ENCODE measurements at regions not wholly inside any gene's neighbourhood (a gene's known extent, or its start where the extent isn't known, plus 50 kb on each side); places are given as distances from the start of the nearest gene placed in this dataset.
"Not testable (repeated sequence)": the region's sequence is repeated elsewhere in the genome, so short reads cannot be mapped to it uniquely, and the experiment has no call there.

DNA sequence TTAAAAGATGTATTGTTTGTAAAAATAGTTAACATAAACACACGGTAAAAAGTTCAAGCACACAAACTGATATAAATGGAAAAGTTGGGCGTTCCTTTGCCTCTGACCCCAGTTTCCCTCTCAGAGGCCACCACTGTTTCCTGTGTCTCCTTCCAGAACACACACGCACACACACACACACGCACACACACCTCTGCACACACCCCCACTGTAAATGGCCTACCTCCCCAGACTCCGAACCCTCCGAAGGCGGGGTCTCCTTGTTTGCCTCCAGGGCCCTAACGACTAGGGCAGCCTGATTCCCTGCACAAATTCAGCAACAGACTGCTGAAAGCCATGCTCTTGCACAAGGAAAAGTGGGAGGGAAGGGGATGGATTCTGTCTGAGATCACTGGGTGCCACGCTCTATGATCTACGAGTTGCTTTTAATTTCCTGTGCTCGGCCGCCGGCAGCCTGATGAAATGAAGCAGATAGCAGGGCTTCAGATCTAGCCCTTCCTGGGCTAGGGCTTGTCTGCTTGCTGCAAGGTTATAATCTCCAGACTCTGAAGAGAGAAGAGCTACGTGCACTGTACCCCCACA lies 184.0 kb upstream of the IL12B start:
- no peak for TF ChIP-seq POLR2AphosphoS5 (IDR thresholded peaks at IDR 0.05; ENCODE audit: low read depth, low read length)
- TF ChIP-seq POU2F2 (IDR thresholded peaks at IDR 0.05; ENCODE audit: low read depth, low read length) = no peak
- TF ChIP-seq TAF1 (IDR thresholded peaks at IDR 0.05; ENCODE audit: low read depth, low read length) = no peak
- TF ChIP-seq POLR2A (IDR thresholded peaks at IDR 0.05; ENCODE audit: low read depth, low read length) = no peak
- no peak for TF ChIP-seq SPI1 (IDR thresholded peaks at IDR 0.05; ENCODE audit: low read depth, low read length)
- TF ChIP-seq PAX5 (IDR thresholded peaks at IDR 0.05; ENCODE audit: insufficient read depth, low read length, severe bottlenecking) = no peak
- DNase-seq (ENCODE audit: insufficient read length, low spot score) = no peak
- FAIRE-seq = no peak

DNA sequence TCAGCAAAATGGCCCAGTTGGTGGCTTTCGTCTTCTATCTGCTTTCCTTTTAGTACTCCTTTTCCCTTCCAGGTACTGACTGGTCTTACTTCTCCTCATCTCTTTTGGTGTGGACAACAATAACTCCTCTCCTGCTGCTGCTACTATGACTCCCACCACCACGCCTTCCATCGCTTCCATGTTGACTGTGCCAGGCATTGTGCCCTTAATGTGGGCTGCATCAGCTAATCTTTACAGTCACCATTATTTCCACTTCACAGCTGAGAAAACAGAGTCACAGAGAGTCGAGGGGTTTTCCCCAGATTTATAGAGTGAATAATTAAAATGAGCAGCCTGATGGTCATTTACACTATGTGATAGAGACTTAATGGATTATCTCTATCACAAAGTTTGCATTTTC lies 184.9 kb upstream of the IL12B start:
- DNase-seq (ENCODE audit: insufficient read length, low spot score) = no peak
- TF ChIP-seq POLR2A (IDR thresholded peaks at IDR 0.05; ENCODE audit: low read depth, low read length) = no peak
- no peak for FAIRE-seq

DNA sequence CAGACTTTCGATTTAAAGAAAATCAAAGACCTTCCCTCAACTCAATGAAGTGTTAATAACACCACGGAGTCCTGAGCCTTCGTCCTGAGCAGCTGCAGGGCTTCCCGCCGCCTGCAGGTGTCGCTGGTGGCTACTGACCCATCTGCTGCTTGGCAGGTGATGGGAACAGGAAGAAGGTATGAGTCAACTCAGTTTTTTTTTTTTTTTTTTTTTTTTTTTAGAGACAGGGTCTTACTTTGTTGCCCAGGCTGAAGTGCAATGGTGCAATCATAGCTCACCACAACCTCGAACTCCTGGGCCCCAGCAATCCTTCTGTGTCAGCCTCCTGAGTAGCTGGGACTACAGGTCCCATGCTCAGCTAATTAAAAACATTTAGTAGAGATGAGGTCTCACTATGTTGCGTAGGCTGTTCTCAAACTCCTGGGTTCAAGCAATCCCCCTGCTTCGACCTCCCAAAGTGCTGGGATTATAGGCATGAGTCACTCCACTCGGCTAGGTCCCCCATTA lies 185.7 kb upstream of the IL12B start:
- peak; percentile 88 for FAIRE-seq

DNA sequence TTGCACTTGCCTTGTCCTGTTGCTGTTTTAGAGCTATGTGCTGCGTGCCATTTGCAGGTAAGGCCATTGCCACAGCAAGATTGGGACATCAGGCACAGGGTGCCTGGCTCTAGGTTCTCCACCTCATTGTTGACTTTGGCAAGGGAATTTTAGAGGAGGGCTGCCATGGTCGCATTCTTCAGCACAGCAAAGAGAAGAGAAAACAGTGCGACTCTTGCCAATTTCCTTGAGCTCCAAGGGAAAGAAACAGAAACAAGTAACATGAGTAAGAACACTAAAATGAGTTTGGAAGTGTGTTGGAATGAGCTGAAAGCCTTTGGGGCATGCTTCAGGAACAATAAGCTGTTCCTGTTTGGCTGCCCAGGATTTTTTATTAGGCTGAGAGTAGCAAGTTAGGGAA lies 188.1 kb upstream of the IL12B start:
- TF ChIP-seq POU2F2 (IDR thresholded peaks at IDR 0.05; ENCODE audit: low read depth, low read length) = no peak
- no peak for FAIRE-seq
- no peak for DNase-seq (ENCODE audit: insufficient read length, low spot score)

More for the DNA sequence above, 185.7 kb upstream of the IL12B start:
- TF ChIP-seq TAF1 (IDR thresholded peaks at IDR 0.05; ENCODE audit: low read depth, low read length) (no peak), POU2F2 (IDR thresholded peaks at IDR 0.05; ENCODE audit: low read depth, low read length) (no peak), POLR2AphosphoS5 (IDR thresholded peaks at IDR 0.05; ENCODE audit: low read depth, low read length) (no peak), PAX5 (IDR thresholded peaks at IDR 0.05; ENCODE audit: insufficient read depth, low read length, severe bottlenecking) (no peak), SPI1 (IDR thresholded peaks at IDR 0.05; ENCODE audit: low read depth, low read length) (no peak), POLR2A (IDR thresholded peaks at IDR 0.05; ENCODE audit: low read depth, low read length) (no peak)
- DNase-seq (ENCODE audit: insufficient read length, low spot score) = peak; percentile 46

DNA sequence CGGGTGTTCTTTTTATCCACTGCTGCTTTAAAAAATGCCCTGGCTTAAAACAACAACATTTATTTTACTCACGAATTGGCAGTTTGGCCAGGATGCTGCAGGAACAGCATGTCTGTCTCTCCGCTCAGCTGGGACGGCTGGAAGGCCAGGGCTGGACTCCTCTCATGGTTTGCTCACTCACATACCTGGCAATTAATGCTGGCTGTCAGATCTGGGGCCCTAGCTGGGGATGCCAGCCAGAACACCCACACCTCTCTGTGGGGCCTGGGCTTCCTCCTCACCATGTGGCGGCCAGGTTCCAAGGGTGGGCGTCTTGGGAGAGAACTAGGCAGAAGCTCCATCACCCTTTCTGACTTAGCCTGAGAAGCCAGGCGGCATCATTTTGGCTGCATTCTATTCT lies 189.1 kb upstream of the IL12B start:
- no peak for TF ChIP-seq POLR2AphosphoS5 (IDR thresholded peaks at IDR 0.05; ENCODE audit: low read depth, low read length)
- no peak for TF ChIP-seq SPI1 (IDR thresholded peaks at IDR 0.05; ENCODE audit: low read depth, low read length)
- no peak for TF ChIP-seq TAF1 (IDR thresholded peaks at IDR 0.05; ENCODE audit: low read depth, low read length)
- no peak for TF ChIP-seq POLR2A (IDR thresholded peaks at IDR 0.05; ENCODE audit: low read depth, low read length)
- TF ChIP-seq PAX5 (IDR thresholded peaks at IDR 0.05; ENCODE audit: insufficient read depth, low read length, severe bottlenecking) = no peak
- TF ChIP-seq POU2F2 (IDR thresholded peaks at IDR 0.05; ENCODE audit: low read depth, low read length) = no peak
- FAIRE-seq = no peak
- no peak for DNase-seq (ENCODE audit: insufficient read length, low spot score)

DNA sequence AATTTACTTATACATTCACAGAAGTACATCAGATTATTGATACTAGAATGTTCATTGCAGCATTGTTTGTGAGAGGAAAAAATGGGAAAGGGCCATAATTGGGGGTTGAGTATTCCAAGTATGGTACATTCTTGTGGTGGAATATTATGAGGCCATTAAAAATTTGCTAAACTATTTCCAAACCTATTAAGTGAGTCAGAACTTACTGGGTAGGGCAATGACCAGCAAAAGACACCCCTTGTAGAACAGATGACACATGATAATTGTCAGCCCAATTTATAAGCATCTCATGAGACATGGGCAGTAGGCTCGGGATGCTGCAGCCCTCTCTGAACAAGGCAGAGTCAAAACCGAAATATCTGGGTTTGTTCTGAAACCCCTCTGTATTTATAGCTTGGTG lies 192.6 kb upstream of the IL12B start:
- no peak for DNase-seq (ENCODE audit: insufficient read length, low spot score)
- no peak for FAIRE-seq
- TF ChIP-seq PAX5 (IDR thresholded peaks at IDR 0.05; ENCODE audit: insufficient read depth, low read length, severe bottlenecking) (no peak), POLR2AphosphoS5 (IDR thresholded peaks at IDR 0.05; ENCODE audit: low read depth, low read length) (no peak), POLR2A (IDR thresholded peaks at IDR 0.05; ENCODE audit: low read depth, low read length) (no peak)

DNA sequence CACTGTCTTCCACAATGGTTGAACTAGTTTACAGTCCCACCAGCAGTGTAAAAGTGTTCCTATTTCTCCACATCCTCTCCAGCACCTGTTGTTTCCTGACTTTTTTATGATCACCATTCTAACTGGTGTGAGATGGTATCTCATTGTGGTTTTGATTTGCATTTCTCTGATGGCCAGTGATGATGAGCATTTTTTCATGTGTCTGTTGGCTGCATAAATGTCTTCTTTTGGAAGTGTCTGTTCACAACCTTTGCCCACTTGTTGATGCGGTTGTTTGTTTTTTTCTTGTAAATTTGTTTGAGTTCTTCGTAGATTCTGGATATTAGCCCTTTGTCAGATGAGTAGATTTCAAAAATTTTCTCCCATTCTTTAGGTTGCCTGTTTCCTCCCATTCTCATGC lies 194.0 kb upstream of the IL12B start:
- not testable (repeated sequence) for DNase-seq (ENCODE audit: insufficient read length, low spot score); FAIRE-seq

DNA sequence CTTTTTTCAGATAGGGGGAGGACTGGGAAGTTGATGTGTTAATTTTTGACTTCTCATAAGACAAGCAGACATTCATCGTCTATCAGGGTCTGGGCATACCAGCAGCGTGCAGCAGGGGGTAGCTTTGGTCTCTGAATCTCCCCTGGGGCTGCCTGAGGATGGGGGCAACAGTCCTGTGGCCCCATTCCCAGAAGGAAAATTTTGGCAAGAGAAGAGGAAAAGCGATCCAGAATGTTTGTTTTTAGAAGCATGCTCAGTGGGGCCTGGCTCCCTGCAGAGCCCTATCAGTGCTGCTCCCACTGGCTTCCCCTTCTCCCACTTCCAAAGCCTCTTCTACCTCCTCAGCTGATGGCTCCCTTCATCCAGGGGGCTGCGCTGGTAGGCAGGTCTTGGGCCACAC lies 194.8 kb upstream of the IL12B start:
- FAIRE-seq (no peak), DNase-seq (ENCODE audit: insufficient read length, low spot score) (no peak)
- TF ChIP-seq POU2F2 (IDR thresholded peaks at IDR 0.05; ENCODE audit: low read depth, low read length) = no peak
- TF ChIP-seq PAX5 (IDR thresholded peaks at IDR 0.05; ENCODE audit: insufficient read depth, low read length, severe bottlenecking) = no peak
- TF ChIP-seq POLR2AphosphoS5 (IDR thresholded peaks at IDR 0.05; ENCODE audit: low read depth, low read length) = no peak
- no peak for TF ChIP-seq TAF1 (IDR thresholded peaks at IDR 0.05; ENCODE audit: low read depth, low read length)
- TF ChIP-seq SPI1 (IDR thresholded peaks at IDR 0.05; ENCODE audit: low read depth, low read length) = no peak
- TF ChIP-seq POLR2A (IDR thresholded peaks at IDR 0.05; ENCODE audit: low read depth, low read length) = no peak

DNA sequence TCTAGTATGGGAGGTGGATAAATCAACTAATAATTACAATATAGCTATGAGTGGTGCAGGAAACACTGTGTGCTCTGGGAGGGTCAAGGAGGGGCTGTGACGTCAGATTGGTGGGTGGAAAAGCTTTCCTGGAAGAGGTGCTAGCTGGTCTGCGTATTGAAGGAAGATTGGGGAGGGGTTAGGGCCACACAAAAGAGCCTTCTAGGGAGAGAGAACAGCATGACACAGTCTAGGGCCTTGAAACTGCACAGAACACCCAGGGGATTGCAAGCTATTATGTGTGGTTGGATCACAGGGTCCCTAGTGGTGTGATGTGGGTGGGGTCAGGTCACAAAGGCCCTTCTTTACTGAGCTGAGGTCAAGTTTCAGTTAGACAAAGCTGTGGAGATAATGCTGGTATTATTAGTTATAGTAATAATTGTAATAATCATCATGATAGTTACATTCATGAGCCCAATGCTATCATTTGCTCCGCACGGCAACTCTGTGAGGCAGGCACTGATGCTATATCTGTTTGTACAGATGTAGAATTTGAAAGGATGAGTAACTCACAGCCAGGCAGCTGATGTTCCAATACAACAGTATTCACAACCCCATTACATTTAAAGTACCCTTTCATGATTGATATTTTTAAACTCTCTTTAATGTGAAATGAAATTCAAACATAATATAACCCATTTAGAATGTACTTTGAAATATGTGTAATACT lies 197.4 kb upstream of the IL12B start:
- no peak for TF ChIP-seq POLR2A (IDR thresholded peaks at IDR 0.05; ENCODE audit: low read depth, low read length)
- TF ChIP-seq POU2F2 (IDR thresholded peaks at IDR 0.05; ENCODE audit: low read depth, low read length) = no peak
- no peak for TF ChIP-seq TAF1 (IDR thresholded peaks at IDR 0.05; ENCODE audit: low read depth, low read length)
- DNase-seq (ENCODE audit: insufficient read length, low spot score) (no peak), FAIRE-seq (no peak)

DNA sequence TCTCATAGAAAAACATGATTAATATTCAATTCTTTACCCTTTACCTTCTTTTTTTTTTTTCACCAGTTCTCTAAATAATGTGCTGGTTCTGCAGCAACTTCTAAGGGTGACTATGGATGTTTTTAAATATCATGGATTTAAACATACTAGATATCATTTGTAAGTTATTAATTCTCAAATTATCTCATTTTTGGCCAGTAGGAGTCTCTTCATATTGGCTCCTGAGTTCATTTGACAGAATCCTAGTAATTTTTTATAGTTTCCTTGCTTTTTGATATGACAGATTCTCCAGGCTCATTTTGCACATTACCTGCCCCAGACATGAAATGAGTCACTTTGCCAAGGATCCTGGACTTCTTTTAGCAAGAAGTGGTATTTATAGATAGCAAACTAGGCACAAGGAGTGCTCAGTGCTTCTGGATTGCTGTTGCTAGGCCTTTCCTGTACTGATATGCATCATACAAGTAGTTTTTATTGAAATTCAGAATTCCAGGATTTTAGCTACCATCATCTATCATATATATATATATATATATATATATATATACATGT lies 201.3 kb upstream of the IL12B start:
- DNase-seq (ENCODE audit: insufficient read length, low spot score) (no peak), FAIRE-seq (no peak)
- TF ChIP-seq POU2F2 (IDR thresholded peaks at IDR 0.05; ENCODE audit: low read depth, low read length) (no peak), SPI1 (IDR thresholded peaks at IDR 0.05; ENCODE audit: low read depth, low read length) (no peak), PAX5 (IDR thresholded peaks at IDR 0.05; ENCODE audit: insufficient read depth, low read length, severe bottlenecking) (no peak), TAF1 (IDR thresholded peaks at IDR 0.05; ENCODE audit: low read depth, low read length) (no peak), POLR2AphosphoS5 (IDR thresholded peaks at IDR 0.05; ENCODE audit: low read depth, low read length) (no peak), POLR2A (IDR thresholded peaks at IDR 0.05; ENCODE audit: low read depth, low read length) (no peak)
